HG02763 (cell line): ENCODE measurements at regions not wholly inside any gene's neighbourhood (a gene's known extent, or its start where the extent isn't known, plus 50 kb on each side); places are given as distances from the start of the nearest gene placed in this dataset.
"Not testable (repeated sequence)": the region's sequence is repeated elsewhere in the genome, so short reads cannot be mapped to it uniquely, and the experiment has no call there.

ENCODE experiments used
- ATAC-seq: cut with Tn5 transposase; IDR thresholded peaks from one replicate; pipeline ENCODE4 v1.9.1; 2021; ENCODE audit warnings: mild to moderate bottlenecking, moderate library complexity; ENCODE audit not compliant: unreplicated experiment

DNA sequence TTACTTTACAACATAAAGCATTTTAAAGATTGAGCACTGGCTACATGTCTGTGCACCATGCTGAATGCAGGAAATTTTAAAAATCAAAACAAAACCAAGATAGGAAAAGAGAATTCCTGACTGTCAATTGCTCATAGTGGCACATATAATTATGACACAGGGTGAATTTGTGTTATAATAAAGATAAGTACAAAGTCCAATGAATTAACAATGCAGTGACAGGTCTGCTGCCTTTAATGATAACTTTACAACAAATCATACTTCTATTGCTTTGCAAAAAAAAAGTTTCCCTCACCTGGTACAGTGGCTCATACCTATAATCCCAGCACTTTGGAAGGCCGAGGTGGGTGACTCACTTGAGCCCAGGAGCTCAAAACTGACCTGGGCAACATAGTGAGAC is 93.8 kb upstream of the OSBPL8 start:
- ATAC-seq, result no peak

DNA sequence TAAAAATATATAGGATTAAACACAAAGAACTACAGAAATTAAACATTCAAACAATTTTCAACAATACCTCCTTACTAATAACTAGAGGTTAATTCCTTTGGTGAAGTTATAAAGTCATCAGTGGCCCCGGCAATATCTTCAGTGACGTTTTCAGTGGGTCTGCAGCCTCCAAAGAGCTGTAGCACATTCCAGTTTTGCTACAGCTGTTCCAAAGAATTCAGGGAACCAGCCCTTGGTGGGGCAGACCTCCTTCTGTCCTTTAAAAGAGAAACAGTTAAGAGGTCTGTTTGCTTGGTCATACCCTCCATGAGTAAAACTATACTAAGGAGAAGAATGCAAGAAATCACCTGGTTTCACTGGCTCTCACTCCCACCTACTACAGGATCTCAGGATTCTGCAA is 99.2 kb upstream of the ZDHHC17 start:
- no peak for ATAC-seq

DNA sequence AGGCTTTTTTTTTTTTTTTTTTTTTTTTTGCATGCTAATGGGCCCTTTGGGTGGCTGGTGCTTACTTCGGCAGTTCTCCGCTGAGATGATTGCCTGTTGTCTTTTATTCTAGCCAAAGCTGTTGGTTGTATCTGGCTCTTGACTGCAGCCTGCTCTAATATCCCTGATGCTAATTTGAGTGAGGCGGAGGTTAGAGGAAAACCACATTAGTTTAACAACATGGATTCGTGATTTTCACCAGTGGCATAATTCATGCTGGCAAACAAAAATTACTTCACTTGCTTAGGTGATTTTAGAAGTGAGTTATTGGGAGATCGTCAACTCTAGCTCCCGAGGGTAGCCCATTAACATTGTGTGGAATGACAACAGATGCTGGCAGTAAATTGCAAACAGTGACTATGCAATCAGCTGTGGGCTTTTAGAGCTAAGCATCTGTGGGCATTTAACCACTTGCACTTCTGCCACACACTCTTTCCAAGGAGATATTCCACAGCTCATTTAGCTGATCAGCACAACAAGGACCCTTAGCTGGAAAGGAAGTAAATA is 97.6 kb upstream of the ZDHHC17 start:
- no peak for ATAC-seq

DNA sequence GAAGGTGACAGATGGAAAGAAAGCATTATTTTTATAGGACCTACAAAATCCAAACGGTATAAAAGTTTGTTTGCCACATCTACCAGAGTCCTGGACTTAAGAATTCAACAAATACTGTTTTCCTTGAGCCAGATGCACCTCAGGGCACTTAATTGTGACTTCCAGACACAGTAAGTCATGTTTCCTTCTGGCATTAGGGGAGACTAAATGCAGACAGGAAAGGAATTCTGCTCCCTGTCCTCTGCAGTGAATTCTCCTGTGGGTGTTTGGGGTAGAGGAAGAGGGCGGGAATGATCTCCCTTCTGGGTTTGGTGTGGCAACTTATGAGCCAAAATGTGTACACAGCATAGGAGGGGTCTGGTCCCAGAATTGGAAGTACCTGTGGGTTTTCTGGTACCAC is 93.9 kb upstream of the ZDHHC17 start:
- ATAC-seq, result no peak

DNA sequence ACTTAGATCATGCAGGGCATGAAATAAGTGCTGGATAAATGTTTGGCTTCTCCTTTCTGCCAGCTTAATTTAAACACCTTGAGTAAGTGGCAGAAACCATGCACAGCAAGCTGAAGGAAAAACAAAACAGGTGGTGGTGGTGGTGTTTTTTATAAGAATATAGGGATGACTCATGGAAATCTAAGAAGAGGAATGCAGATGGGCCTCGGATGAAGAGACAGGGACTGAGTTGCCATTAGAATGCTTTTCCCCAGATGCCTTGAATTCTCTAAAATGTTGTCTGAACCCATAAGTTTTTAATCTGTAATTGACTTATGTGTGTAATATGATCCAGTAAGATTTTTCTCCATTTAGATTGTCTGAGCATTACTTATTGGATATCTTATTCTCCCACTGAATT is 93.1 kb upstream of the ZDHHC17 start:
- no peak for ATAC-seq

DNA sequence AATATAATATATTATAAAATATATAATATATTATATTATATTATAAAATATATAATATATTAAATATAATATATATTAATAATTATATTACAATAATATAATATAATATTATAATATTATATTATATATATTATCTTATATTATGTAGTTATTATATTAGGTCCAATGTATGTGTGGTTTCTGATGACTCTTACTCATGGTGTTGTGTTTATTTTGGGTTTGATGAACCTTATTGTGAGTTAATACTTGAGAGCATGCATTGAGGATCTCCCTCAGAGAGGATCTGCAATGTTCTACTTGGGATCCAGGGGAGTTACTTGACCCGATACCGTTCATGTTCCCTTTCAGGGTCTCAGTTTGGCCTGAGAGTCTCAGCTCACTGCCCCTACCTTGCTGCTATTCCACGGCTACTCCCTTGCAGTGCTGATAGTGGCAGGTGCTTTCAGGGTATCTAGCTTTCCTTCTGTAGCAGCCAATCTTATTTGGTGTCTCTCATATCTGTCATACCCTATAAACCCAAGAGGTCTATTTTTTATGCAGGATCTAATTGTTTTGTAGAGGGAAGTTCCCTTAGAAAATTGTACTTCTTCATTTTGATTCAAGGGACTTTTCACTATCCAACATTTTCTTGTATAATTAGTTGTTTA is 89.1 kb upstream of the ZDHHC17 start:
- no peak for ATAC-seq

DNA sequence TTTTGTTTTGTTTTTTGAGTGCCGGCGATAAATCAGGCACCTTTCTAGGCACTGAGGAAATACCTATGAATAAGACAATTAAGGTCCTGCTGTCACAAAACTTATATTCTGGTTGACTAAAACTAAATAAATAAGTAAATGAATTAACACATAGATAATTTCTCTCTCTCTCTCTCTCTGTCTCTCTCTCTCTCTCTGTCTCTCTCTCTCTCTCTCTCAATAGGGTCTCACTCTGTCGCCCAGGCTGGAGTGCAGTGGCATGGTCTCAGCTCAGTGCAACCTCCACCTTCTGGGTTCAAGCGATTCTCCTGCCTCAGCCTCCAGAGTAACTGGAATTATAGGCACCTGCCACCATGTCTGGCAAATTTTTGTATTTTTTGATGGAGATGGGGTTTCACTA is 87.7 kb upstream of the ZDHHC17 start:
- ATAC-seq, result not testable (repeated sequence)

DNA sequence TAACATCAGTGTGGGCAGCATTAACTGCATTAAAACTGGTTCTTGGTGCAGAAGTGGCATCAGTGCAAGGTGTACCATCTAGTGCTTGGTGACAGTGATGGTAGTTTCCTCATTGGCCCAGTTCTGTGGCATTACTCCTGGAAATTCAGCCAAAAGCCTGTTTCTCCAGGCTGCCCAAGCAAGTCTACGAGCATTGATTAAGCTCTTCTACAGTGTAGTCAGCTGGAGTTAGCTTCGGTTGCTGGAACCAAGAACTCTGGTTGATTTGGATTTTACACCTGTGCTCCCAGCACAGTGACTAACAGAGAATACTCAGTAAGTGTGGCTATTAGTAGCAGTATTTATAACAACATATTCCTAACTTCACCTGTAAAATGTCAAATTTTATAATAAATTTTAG is 84.9 kb upstream of the ZDHHC17 start:
- ATAC-seq, result no peak

DNA sequence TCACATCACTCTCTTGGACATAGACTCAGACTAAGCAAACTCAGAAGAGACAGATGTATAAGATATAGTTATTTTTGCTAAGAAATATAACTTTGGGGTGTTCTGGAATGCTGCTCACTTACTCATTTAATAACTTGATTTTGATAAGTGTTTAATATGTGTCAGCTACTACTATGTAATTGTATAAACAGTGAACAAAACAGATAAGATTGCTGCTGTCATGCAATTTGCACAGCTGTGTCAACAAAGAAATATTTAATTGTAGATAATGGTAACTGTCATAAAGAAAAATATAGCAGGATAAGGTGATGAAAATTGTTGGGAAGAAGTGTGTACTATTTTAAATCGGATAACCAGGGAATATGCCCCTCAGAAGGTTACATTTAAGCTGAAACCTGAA is 84.1 kb upstream of the ZDHHC17 start:
- ATAC-seq, result no peak

DNA sequence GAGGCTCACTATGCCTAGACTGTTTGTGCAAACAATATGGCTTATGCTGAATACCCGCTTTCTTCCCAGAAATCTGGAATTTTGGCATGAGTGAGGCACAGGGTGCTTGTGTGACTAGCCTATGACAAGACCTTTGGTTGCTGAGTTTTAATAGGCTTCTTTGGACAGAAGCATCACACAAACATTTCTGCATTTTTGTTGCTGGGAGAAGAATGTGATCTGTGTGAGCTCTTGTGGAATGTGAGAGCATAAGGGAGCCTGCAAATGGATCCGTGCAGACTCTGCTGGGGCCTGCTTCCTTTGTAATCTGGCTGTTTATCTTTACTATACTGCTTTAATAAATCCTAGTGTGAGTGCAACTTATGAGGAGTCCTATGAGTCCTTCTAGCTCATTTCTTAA is 83.0 kb upstream of the ZDHHC17 start:
- no peak for ATAC-seq

DNA sequence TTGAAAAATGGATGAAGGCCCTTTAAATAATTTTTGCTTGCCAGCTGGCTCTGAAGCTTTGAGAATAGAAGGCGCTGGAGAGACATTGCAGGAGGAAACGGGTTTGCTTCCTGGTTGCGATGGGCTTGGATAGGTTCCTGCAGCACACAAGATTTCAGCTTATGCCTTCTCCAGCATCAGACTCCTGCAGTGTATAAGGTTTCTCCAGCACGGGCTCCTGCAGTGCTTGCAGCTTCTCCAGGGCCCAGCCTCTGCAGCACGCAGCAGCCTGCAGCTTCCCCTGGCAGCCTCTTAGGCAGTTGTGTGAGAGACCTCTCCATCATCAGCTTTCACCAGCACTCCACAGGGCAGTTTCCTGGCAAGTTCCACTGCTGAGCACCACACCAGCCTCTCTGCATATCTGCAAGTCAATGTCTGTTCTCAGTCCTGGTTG is 78.7 kb upstream of the ZDHHC17 start:
- ATAC-seq, result no peak

DNA sequence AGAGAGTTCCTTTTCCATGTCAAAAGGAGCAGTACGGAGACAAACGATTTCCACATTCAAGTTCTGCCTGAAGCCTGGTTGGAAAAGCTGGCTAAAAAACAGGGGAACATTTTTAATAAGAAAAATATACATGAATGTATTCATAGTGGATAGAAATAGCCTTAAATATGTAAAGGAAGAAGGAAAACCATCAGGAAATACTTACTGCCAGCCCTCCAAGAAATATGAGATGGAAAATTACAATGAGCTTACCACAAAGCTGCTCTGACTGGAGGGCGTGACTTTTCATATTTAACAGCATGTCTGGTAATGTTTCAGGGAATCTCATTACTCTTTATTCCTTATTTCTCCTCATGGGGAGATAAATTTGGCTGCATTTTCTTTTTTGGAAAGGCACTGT is 75.9 kb upstream of the ZDHHC17 start:
- no peak for ATAC-seq

DNA sequence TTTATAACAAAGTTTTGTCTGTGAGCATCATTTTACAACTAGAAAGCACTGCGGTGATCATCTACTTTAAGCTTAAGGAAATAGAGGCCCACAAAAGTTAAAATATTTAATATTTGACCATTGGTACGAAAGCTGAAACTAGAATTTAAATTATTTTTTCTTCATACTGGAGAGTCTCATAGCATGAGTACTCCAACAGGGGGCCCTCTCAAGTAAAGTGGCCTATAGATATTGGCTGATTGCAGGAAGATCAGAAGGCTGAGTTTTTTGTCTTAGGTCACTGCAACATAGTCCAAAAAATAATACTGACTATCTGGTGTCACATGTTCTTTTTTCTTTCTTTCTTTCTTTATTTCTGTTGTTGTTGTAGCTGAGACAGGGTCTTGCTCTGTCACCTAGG is 75.3 kb upstream of the ZDHHC17 start:
- no peak for ATAC-seq

DNA sequence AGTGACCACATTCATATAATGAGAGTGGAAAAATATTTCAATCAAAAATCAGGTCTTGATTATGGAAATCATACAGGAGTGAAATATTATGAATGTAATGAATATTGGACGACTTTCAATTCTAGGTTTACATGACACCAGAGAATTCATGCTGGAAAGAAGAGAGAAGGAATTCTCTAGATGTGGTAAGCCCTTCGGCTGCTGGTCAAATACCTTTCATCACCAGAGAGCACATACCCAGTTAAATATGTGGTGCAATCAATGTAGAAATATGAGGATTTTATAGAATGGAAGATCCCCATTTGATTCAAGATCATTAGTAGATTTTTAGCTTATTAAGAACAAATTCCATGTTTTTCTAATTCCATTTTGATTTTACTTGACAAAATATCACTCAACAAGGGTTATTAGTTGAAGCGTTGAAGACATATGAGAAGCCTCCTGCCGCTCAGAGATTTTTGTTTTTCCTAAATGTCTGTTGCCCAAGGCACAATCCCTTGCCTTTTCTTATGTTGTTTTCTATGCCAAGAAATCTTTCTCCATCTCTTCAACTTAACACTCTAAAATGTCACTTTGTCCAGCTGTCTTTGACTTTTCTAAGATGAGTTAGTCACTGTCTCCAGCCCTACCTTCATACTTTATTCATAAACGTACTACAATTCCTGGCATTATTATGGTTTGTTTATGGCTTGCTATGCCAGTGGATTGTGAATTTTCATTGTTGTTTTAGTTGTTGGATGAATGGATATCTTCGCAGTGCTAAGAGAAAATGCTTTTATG is 72.8 kb upstream of the ZDHHC17 start:
- ATAC-seq, result no peak

DNA sequence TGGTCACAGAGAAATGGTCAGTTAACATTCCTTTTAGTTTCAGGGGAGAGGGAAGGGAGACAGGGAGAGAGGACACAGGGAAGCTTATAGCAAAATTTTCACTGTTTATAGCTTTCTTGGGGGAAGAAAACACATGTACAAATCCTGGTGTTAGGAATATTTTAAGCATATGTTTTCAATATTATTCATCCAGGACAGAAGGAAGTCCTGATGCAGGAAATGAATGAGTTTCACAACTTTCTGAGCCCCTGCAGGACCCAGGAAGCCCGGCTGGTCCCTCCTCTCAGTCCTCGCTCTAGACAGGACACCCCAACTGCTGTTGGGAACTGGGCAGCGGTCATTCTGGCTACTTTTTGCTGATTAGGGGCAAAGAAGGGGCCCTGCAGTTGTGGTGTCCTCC is 71.1 kb upstream of the ZDHHC17 start:
- no peak for ATAC-seq

DNA sequence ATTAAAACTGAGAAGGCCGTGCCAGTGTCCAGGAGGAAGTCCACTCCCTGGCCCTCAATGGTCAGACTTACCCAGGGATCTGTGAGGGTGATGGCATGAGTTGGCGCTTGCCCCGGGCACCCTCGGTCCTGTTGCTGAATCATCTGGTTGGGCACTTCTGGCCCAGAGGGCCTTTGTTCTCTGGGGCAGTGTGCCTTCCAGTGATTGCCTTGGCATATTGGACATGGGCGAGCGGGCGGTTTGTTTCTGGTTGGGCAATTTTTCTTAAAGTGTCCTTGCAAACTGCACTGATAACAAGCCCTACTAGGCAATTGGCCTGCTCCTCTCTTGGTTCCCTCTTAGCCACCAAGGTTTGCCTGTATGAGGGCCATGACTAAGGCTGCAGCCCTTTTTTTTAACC is 69.5 kb upstream of the ZDHHC17 start:
- ATAC-seq, result no peak

DNA sequence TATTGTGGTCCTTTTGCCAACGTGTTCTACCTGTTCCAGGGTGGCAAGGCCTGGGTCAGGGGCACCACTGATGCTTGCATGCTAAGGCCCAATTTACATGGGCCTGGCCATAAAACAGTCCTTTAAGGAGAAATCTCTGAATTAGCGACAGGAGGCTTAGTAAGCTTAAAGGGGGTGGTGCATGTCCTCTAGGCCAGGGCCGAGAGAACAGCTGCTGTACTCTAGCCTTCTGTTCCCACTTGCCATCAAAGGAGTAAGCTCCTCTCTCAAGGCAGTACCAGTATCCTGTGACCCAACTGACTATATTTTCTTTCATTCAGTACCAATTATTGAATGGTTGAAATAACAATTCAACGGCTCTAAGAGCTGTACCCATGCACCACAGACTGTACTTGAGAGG is 67.7 kb upstream of the ZDHHC17 start:
- ATAC-seq, result no peak

DNA sequence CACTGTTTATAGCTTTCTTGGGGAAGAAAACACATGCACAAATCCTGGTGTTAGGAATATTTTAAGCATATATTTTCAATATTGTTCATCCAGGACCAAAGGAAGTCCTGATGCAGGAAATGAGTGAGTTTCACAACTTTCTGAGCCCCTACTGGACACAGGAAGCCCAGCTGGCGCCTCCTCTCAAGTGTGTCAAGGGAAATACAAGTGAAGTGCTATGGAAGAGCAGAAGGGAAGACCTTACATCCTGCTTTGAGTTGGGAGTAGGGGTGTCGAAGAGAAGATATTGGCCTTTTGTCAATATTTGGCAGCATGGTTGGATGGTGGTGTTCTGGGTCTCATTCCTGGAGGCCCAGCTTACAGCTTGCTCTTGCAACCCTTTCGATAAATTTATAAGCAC is 66.1 kb upstream of the ZDHHC17 start:
- no peak for ATAC-seq

DNA sequence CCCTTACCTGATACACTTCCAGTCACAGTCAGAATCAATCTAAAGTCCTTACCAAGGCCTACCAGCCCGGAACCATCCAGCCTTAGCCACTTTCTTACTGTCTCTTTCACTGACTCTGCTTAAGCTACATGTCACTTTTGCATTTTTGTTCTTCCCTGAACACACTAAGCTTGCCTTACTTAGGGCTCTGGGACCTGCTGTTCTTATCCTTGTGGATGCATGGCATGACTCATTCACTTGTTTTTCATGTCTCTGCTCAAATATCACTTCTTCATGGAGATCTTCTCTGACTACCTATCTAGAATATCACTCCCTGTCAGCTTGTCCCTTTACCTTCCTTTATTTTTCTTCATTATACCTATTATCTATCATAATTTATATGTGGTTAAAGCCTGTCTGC is 65.6 kb upstream of the ZDHHC17 start:
- ATAC-seq, result no peak

DNA sequence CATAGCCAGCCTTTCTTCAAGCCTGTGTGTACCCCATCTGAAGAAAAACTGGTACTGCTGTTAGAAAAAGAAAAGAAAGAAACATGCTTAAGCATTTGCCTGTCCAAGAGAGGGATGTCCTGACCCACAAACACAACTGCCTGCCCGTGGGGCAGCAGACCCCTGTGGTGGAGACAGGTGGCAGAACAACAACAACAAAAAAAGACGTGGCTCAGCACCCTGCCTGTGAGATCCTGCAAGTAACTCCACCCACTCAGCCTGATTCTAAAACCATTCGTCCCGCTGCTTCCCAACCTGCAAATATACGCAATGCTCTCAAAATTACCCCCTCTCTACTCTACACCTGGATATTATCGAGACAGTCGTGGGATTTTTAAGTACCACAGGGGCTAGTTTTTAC is 64.9 kb upstream of the ZDHHC17 start:
- no peak for ATAC-seq

DNA sequence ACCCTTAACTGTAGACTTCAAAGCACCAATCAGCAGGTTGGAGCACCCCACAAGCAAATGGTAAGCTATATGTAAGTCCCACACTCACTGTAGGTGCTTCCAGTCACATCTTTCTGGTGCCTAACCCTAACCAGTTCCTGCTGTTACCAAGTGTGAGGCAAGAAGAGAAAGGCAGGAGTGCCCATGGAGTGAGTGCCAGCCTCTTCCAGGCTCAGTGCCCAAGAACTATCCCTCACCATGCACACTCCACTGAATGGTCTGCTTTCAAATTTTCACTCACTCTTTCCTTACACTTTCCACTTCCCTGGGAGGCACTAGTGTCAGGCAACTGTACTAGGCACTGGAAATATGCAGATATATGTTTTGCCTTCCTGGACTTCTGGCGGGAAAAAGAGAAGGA is 62.2 kb upstream of the ZDHHC17 start:
- no peak for ATAC-seq

DNA sequence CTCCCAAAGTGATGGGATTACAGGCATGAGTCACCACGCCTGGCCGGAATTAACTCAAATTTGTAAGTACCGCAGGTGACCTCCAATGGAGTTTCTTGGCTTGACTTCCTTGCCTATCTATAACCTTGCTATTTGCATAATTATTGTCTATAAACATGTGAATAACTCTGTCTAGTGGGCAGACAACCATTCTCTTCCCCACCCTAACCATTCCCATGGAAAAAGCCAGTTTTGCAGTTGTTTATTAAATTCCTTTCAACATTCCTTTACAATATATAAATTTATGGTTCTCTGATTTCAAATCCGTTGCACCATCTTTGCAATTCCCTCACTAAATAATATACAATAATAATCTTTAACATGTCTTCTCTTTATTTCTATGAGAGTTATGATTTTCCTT is 61.0 kb upstream of the ZDHHC17 start:
- ATAC-seq, result no peak

DNA sequence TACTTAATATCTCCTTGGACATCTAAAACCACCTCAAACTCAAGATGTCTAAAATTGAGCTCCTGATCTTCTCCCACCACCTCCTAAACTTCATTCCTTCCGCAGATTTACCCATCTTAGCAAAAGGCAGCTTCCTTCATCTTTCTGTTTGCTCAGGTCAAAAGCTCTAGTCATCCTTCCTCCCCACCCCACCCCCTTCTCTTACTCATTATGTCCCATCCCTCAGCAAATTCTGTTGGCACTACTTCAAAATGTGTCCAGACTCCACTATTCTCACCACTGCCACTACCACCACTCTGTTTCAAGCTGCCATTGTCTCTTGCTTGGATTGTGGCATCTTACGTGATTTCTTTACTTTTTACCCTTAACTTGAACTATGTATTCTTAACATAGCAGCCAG is 59.2 kb upstream of the ZDHHC17 start:
- no peak for ATAC-seq
